ENCODE measurements at regions not wholly inside any gene's neighbourhood (a gene's known extent, or its start where the extent isn't known, plus 50 kb on each side); places are given as distances from the start of the nearest gene placed in this dataset.

DNA sequence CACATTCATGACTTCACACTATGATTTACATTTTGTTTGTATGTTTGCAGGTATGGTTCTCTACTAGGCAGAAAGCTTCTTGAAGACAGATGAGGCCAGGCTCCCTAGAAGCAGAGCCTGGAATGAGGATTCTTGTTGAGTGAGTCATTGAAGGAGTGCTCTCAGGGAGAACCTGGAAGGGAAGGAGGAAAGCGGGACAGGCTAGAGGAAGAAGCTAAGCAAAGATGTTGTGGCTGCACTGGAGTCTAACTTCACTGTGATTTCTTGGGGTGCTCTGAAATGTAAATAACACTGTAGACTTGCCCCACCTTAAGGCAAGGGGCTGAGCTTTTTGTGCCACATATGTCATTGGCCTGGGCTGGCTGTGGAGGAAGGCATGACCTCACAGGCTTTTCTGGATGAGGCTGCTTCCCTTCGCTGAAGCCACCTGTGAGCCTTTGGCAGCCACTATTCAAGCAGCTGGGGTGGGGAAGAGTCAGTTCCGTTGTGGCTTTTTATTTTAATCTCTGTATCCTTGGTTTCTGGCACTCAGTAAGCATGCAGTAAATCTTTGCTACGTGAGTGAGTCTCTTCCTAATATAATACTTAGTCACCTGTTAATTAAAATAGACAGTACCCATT is 307.3 kb downstream of the SV2B start:
- peak overlapping the region; percentile 67 for H3K27ac Mint-ChIP-seq
- no peaks in the 10 kb centered on the region for H3K36me3 ChIP-seq (ENCODE audit: control insufficient read depth, insufficient read depth, low read length)
- H3K4me3 Mint-ChIP-seq, result no peak overlapping the region
- H3K4me3 ChIP-seq (ENCODE audit: low read length), result no peak overlapping the region
- H3K9me3 ChIP-seq (ENCODE audit: control insufficient read depth, low read length), result no peaks in the 10 kb centered on the region
- no peaks in the 10 kb centered on the region for H3K36me3 Mint-ChIP-seq (ENCODE audit: low read depth)
- peak; percentile 67 for DNase-seq
- no peak overlapping the region for H3K9ac ChIP-seq (ENCODE audit: extremely low read depth, low read length, poor library complexity, severe bottlenecking)
- H3K9me3 Mint-ChIP-seq, result no peaks in the 10 kb centered on the region
- no peaks in the 10 kb centered on the region for H3K27me3 ChIP-seq (ENCODE audit: control insufficient read depth, insufficient read depth, low read length, poor library complexity, severe bottlenecking)
- H3K4me1 Mint-ChIP-seq, result peaks cover 6% of the 10 kb centered on the region
- H3K27ac ChIP-seq (ENCODE audit: low read depth, low read length), result no peak overlapping the region
- H3K27me3 Mint-ChIP-seq (ENCODE audit: insufficient read depth), result no peaks in the 10 kb centered on the region
- WGBS, 2 experiments (ENCODE audit: insufficient coverage in 1 of 2, insufficient read length in 1 of 2), result 78 to 82% methylated on average over 2 to 4 of the region's 4 CpGs
- H3K4me1 ChIP-seq (ENCODE audit: control insufficient read depth, insufficient read depth, low read length), result peaks cover 5% of the 10 kb centered on the region
- TF ChIP-seq, protein P1, sequence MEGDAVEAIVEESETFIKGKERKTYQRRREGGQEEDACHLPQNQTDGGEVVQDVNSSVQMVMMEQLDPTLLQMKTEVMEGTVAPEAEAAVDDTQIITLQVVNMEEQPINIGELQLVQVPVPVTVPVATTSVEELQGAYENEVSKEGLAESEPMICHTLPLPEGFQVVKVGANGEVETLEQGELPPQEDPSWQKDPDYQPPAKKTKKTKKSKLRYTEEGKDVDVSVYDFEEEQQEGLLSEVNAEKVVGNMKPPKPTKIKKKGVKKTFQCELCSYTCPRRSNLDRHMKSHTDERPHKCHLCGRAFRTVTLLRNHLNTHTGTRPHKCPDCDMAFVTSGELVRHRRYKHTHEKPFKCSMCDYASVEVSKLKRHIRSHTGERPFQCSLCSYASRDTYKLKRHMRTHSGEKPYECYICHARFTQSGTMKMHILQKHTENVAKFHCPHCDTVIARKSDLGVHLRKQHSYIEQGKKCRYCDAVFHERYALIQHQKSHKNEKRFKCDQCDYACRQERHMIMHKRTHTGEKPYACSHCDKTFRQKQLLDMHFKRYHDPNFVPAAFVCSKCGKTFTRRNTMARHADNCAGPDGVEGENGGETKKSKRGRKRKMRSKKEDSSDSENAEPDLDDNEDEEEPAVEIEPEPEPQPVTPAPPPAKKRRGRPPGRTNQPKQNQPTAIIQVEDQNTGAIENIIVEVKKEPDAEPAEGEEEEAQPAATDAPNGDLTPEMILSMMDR (conservative IDR thresholded peaks at IDR 0.05), result no peak

DNA sequence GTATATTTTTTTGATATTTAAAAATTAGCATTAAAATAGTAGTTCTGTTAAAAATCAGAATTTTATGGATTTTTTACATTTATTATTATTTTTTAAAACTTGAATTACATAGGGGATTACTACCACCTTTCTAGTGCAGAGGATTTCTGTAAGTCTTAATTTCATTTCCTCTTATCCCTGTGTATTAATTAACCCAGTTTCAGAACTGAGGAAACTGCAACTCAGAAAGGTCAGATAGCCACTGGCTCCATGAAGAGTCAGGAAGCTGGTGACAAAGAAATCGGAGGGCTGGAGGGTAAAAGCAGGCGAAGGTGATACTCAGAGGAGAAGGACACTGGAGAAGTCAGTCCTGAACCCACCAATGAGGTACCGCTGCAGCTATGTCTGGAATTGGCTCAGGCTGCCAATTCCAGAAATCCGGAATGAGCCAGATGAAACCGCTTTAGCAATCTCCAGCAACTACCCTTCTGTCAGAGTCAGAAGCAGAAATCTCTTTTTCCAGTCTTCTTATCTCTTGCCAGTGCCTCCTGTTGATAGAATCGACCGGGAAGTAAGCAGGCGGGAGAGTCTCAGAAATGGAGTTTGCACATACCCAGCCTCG is 308.5 kb downstream of the SV2B start:
- Histone ChIP-seq H3K9ac (ENCODE audit: extremely low read depth, low read length, poor library complexity, severe bottlenecking) (no peak overlapping the region), H3K27ac (ENCODE audit: low read depth, low read length) (no peak overlapping the region), H3K4me3 (ENCODE audit: low read length) (no peak overlapping the region), H3K4me1 (ENCODE audit: control insufficient read depth, insufficient read depth, low read length) (peaks cover 5% of the 10 kb centered on the region), H3K27me3 (ENCODE audit: control insufficient read depth, insufficient read depth, low read length, poor library complexity, severe bottlenecking) (no peaks in the 10 kb centered on the region), H3K9me3 (ENCODE audit: control insufficient read depth, low read length) (no peaks in the 10 kb centered on the region), H3K36me3 (ENCODE audit: control insufficient read depth, insufficient read depth, low read length) (no peaks in the 10 kb centered on the region)
- no peak overlapping the region for H3K4me3 Mint-ChIP-seq
- 91 to 96% methylated on average over 8 to 9 of the region's 9 CpGs for WGBS, 2 experiments (ENCODE audit: insufficient coverage in 1 of 2, insufficient read length in 1 of 2)
- no peaks in the 10 kb centered on the region for H3K27me3 Mint-ChIP-seq (ENCODE audit: insufficient read depth)
- H3K36me3 Mint-ChIP-seq (ENCODE audit: low read depth), result no peaks in the 10 kb centered on the region
- H3K27ac Mint-ChIP-seq, result no peak overlapping the region
- peaks cover 6% of the 10 kb centered on the region for H3K4me1 Mint-ChIP-seq
- DNase-seq, result no peak
- TF ChIP-seq, protein P1 (conservative IDR thresholded peaks at IDR 0.05), result no peak
- H3K9me3 Mint-ChIP-seq, result no peaks in the 10 kb centered on the region

DNA sequence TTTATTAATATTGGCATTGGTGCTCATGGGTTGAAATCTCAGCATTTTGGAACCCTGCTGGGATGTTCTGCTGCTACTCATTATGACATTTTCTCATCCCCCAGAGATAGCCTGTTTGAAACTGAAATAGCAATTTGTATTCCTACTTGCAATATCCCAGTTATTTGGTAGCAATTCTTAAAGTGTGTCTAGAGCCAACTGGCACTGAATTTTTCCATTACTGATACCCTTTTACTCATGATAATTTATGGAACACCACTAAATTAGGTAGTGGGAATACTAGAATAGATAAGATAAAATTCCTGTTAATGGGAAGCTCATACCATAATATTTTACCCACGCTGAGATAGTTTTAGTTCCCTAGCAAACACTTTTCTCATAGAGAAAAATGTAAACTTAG is 309.3 kb downstream of the SV2B start:
- peaks cover 6% of the 10 kb centered on the region for H3K4me1 Mint-ChIP-seq
- Histone ChIP-seq H3K9ac (ENCODE audit: extremely low read depth, low read length, poor library complexity, severe bottlenecking) (no peak overlapping the region), H3K27me3 (ENCODE audit: control insufficient read depth, insufficient read depth, low read length, poor library complexity, severe bottlenecking) (no peaks in the 10 kb centered on the region), H3K9me3 (ENCODE audit: control insufficient read depth, low read length) (no peaks in the 10 kb centered on the region), H3K4me3 (ENCODE audit: low read length) (no peak overlapping the region), H3K36me3 (ENCODE audit: control insufficient read depth, insufficient read depth, low read length) (no peaks in the 10 kb centered on the region), H3K27ac (ENCODE audit: low read depth, low read length) (no peak overlapping the region), H3K4me1 (ENCODE audit: control insufficient read depth, insufficient read depth, low read length) (peaks cover 5% of the 10 kb centered on the region)
- no peak for DNase-seq
- H3K4me3 Mint-ChIP-seq, result no peak overlapping the region
- TF ChIP-seq, protein P1 (conservative IDR thresholded peaks at IDR 0.05), result no peak
- H3K9me3 Mint-ChIP-seq, result no peaks in the 10 kb centered on the region
- no peaks in the 10 kb centered on the region for H3K27me3 Mint-ChIP-seq (ENCODE audit: insufficient read depth)
- WGBS, 2 experiments (ENCODE audit: insufficient coverage in 1 of 2, insufficient read length in 1 of 2), result 80% methylated on average over 1 of the region's 1 CpG; no CpG with 5 or more reads in 1 of the 2 experiments
- H3K27ac Mint-ChIP-seq, result no peak overlapping the region
- no peaks in the 10 kb centered on the region for H3K36me3 Mint-ChIP-seq (ENCODE audit: low read depth)
